ENCODE measurements at regions not wholly inside any gene's neighbourhood (a gene's known extent, or its start where the extent isn't known, plus 50 kb on each side); places are given as distances from the start of the nearest gene placed in this dataset.

DNA sequence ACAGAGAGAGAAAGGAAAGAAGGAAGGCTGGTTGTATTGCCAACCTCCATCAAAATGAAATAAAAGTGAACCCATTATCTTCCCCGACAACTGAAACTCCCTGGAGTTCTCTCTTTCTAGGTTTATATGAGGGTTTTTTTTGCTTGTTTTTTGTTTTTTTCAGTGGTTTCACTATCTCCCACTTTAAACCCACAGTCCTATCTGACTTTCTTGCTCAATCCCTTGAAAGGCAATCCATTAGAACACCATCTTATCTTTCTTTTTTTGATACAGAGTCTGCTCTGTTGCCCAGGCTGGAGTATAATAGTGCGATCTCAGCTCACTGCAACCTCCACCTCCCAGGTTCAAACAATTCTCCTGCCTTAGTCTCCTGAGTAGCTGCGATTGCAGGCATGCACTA, 158.0 kb upstream of the MIR17HG start:
- H3K4me3 ChIP-seq (ENCODE audit: insufficient read depth, low read depth, low read length): no peak overlapping the region
- H2AFZ ChIP-seq (replicated peaks; ENCODE audit: low read length, poor library complexity): no peak overlapping the region
- H4K5ac ChIP-seq (ENCODE audit: low read depth, low read length): no peak overlapping the region
- H2AK5ac ChIP-seq (ENCODE audit: low read depth, low read length): no peak overlapping the region
- no peaks in the 10 kb centered on the region for H3K79me1 ChIP-seq (ENCODE audit: low read depth in 1 of 2, low read length in 2 of 2)
- intact Hi-C loops (cut with micrococcal nuclease): no loop called here
- dilution Hi-C loops (cut with HindIII; ENCODE audit: low sequenced_read_pairs, unreplicated experiment): no loop called here
- H2BK120ac ChIP-seq (ENCODE audit: low read depth, low read length): no peak overlapping the region
- H4K20me1 ChIP-seq (ENCODE audit: insufficient read depth, low read length): no peaks in the 10 kb centered on the region
- H3K27me3 ChIP-seq (ENCODE audit: control insufficient read depth, insufficient read depth, low read length): no peaks in the 10 kb centered on the region
- no peaks in the 10 kb centered on the region for H3K9me1 ChIP-seq (ENCODE audit: insufficient read depth, low read length)
- H2BK5ac ChIP-seq (ENCODE audit: low read depth, low read length, poor library complexity, severe bottlenecking): no peak overlapping the region
- H3K9ac ChIP-seq (ENCODE audit: low read depth, low read length): no peak overlapping the region
- H3K14ac ChIP-seq (replicated peaks; ENCODE audit: low read depth, low read length): no peak overlapping the region
- H3K56ac ChIP-seq (ENCODE audit: extremely low read depth, insufficient read depth, low read length): no peak overlapping the region
- no peak overlapping the region for H2AK9ac ChIP-seq (replicated peaks; ENCODE audit: low read depth, low read length, poor library complexity)
- no peak overlapping the region for H3K4me2 ChIP-seq (ENCODE audit: low read depth, low read length)
- POLR2A ChIA-PET (ENCODE audit: unreplicated experiment): no interaction called here
- H3K27ac ChIP-seq (ENCODE audit: insufficient read depth, low read length): no peak overlapping the region
- H3K18ac ChIP-seq (ENCODE audit: low read depth, low read length): no peak overlapping the region
- H3K4ac ChIP-seq (ENCODE audit: low read depth, low read length): no peak overlapping the region
- no peak overlapping the region for H2BK15ac ChIP-seq (ENCODE audit: low read depth, low read length)
- CTCF ChIA-PET: no interaction called here
- no peak for DNase-seq
- in situ Hi-C loops (cut with MboI; ENCODE audit: low sequenced_read_pairs): no loop called here
- no TSS peak for BruUV-seq (replicated peaks)
- no peak overlapping the region for H3K23ac ChIP-seq (ENCODE audit: low read depth, low read length)
- ATAC-seq (ENCODE audit: low read depth): no peak
- no peak overlapping the region for H2BK20ac ChIP-seq (ENCODE audit: low read depth, low read length)
- no peaks in the 10 kb centered on the region for H3K4me1 ChIP-seq (ENCODE audit: control insufficient read depth, insufficient read depth, low read length)
- WGBS, 2 experiments (ENCODE audit: extremely low coverage in 2 of 2, insufficient read length in 1 of 2): no CpG with 5 or more reads among the region's 3 CpGs
- no peak overlapping the region for H4K91ac ChIP-seq (ENCODE audit: insufficient read depth, low read depth, low read length)
- H4K8ac ChIP-seq (ENCODE audit: low read depth in 2 of 2, low read length in 2 of 2): no peak overlapping the region
- H3K36me3 ChIP-seq (ENCODE audit: control insufficient read depth, insufficient read depth, low read length): no peaks in the 10 kb centered on the region
- H3K9me3 ChIP-seq (ENCODE audit: control insufficient read depth, insufficient read depth, low read length): no peaks in the 10 kb centered on the region
- TF ChIP-seq RCOR1 (IDR thresholded peaks at IDR 0.05; ENCODE audit: insufficient replicate concordance, low read length): no peak
- no peak for TF ChIP-seq MAZ (IDR thresholded peaks at IDR 0.05; ENCODE audit: borderline replicate concordance, low read depth, low read length)
- no peak for TF ChIP-seq CEBPB (IDR thresholded peaks at IDR 0.05; ENCODE audit: low read depth, low read length)
- no peak for TF ChIP-seq RFX5 (IDR thresholded peaks at IDR 0.05; ENCODE audit: low read depth, low read length)
- TF ChIP-seq NFE2L2 (IDR thresholded peaks at IDR 0.05; ENCODE audit: low read depth, low read length): no peak

Measured in IMR-90 (cell line).